NOMO-1 treated with DMSO at 0.1 percent for 48 hours (cell line): ENCODE measurements at regions not wholly inside any gene's neighbourhood (a gene's known extent, or its start where the extent isn't known, plus 50 kb on each side); places are given as distances from the start of the nearest gene placed in this dataset.
"Not testable (repeated sequence)": the region's sequence is repeated elsewhere in the genome, so short reads cannot be mapped to it uniquely, and the experiment has no call there.

Experiments
- DNase-seq: peaks from one replicate; lab custom pipeline; 2025; ENCODE audit not compliant: unreplicated experiment; lab: John Stamatoyannopoulos, UW

GRCh38 chr22:46040471-46041465 is 63.8 kb upstream of the WNT7B start:
- DNase-seq, result no peak

DNA sequence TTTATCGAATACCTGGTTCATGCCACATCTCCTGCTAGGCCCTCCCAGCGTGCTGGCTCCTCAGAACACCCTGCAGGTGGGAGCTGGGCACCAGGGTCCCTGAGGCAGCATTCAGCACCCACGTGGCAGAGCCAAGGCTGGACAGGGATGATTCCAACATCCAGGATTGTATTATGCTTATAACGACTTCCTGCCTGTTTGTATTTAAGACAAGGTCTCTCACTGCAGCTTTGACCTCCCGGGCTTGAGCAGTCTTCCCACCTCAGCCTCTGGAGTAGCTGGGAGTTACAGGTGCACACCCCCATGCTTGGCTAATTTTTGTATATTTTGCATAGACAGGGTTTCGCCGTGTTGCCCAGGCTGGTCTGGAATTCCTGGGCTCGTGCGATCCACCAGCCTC is 64.7 kb upstream of the WNT7B start:
- DNase-seq, result no peak

DNA sequence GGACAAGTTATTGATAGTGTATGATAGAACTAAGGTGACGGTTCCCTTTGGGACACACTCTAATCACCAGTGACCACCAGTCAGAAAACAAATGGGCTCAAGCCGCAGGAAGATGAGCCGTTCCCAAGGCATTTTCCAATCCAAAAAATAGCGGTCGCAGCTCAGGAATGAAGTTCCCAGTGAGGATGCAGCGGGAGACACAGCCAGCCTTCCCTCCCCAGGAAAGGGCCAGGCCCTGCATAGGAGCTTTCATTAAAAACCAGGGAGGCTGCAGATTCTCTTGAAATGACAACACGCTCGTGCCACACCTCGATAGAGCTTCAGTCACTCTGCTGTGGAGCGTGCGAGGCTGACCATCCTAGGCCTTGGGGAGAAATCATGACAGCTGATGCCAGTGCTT is 65.8 kb upstream of the WNT7B start:
- no peak for DNase-seq

DNA sequence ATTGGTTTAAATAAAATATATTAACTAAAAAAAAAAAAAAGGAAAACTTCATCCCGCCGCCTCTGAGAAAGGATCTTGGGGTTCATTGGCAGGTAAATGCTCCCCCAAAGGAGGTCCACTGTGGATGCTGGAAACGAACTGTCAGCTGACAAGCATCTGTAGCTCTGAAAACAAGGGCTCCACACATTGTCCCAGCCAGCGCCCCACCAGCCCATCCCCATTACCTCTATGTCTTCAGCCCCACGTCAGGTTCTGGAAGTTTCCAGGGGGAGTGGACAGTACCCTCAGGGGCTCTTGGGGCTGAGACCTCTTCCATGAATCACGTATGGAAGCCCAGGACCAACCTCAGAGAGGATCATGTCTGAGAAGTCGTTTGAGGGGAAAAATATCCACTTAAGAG is 66.4 kb upstream of the WNT7B start:
- no peak for DNase-seq

DNA sequence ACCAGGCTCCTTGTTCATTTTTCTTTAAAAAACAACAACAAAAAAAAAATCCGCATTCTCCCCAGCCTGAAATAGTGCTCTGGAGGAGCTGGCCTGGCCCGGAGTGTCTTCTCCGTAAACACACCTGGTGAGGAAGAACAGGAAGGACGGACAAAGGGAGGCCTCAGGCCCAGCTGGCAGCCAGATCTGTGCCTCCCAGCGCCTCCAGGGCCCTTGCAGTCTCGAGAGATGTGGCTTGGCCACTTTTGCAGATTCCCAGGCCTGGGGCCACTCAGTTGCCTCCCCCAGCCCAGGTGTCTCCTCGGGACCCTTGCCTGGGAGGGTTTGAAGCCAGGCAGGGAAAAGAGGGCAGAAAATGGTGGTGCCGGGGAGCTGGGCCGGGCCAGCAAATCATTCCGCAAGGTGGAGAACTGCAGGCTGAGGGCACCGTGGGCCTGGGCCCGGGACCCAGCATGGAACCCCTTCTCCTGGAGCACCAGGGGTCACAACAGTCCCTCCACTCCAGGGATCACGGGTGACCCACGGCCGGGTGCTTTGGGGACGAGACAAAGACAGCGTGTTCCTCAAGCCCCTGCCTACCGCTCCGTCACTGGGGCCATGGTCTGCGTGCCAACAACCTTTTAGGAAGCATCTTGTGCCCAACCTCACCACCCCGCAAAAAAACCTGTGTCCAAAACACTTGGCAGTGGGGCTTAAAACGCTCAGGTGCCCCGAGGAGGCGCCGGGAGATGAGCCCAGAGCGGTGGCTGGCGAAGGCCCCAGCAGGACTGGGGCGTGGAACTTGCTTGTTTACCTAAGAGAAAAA is 67.1 kb upstream of the WNT7B start:
- DNase-seq, result no peak

DNA sequence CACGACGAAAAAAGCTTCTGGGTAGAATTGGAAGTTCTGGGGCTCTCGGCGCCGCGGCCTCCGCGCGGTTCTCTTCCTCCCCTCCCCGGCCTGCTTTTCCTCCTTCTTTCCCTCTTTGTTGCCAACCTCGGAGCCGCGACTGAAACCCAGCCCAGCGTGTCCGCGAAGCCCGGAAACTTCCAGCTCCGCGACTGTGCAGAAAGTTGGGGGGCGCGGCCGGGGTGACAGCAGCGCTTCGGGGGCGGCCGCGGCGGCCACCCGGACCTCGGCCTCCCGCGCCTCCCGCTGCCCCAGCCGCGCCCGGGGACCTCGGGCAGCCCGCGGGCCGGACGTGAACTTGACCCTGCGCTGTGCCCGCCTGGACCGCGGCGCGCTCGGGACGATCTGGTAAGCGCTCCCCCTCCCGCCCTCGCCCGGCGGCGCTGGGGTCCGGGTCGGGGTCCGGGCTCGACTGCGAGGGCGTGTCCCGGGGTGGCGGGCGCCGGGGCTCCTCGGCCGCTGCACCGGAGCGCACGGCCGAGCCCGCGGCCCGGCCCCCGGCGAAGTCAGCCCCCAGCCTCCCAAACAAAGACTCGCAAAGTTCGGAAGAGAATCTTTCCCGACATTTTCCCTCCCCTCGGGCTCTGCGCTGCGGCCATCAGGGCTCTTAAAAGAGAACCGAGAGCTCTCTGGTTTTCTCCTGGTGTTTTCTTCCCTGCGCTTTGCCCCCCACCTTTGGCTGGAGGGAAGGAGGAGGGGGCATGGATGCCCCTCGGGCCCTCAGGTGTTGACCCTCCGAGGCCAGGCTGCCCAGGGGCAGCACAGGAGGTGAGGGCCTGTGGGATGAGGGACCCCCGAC is 67.9 kb upstream of the WNT7B start:
- no peak for DNase-seq

GRCh38 chr22:46045459-46046298 is 68.7 kb upstream of the WNT7B start:
- no peak for DNase-seq

DNA sequence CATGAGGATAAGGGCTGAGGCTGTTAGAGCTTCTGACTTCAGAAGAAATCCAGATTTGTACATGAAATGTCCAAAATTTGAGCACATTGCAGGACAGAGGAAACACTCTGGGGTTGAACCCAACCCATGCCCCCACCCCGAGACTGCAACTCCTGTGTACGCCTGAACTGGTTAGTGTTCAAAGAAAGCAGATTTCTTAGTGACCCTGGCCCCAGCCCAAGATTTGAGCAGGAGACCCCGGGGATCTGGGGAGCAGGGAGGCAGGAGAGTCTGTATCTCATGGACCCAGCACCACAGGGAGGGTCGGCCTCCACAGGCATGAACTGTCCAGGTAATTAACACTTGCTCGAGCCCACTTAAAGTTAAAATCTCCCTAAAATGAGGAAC is 69.3 kb upstream of the WNT7B start:
- DNase-seq, result no peak

- DNase-seq, result no peak
Measured at GRCh38 chr22:46047226-46047625, 70.3 kb upstream of the WNT7B start.

GRCh38 chr22:46047841-46048595 is 71.1 kb upstream of the WNT7B start:
- peak; percentile 86 for DNase-seq

GRCh38 chr22:46048661-46049060 is 71.7 kb upstream of the WNT7B start:
- not testable (repeated sequence) for DNase-seq

GRCh38 chr22:46049726-46050450 is 72.9 kb upstream of the WNT7B start:
- no peak for DNase-seq

DNA sequence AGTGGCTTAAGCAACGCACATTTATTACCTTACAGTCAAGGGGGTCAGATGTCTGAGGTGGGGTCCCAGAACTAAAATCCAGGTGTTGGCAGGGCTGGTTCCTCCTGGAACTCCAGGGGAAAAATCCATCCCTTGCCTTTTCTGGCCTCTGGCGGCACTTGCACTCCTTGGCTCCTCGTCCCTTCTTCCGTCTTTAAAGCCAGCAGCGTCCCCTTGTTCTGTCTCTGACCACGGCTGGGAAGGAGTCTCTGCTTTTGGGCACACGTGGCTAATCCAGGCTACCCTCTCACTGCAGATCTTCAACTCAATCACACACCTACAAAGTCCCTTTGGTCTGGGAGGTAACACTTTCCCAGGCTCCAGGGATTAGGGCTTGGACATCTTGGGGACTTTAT is 73.5 kb upstream of the WNT7B start:
- no peak for DNase-seq

- DNase-seq, result no peak
Measured at GRCh38 chr22:46050916-46051614, 74.1 kb upstream of the WNT7B start.

DNA sequence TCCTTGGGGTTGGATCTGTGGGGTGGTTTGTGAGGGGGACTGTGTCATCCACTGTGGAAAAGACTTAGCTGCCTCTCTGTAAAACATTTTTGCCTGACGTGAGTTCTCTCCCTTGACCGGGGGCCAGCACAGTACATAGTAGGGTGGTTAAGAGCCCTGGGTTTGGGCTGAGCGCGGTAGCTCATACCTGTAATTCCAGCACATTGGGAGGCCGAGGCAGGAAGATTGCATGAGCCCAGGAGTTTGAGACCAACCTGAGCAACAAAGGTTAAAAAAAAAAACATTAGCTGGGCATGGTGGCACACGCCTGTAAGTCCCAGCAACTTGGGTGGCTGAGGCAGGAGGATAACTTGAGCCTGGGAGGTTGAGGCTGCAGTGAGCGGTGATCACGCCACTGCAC is 74.7 kb upstream of the WNT7B start:
- DNase-seq, result no peak

DNA sequence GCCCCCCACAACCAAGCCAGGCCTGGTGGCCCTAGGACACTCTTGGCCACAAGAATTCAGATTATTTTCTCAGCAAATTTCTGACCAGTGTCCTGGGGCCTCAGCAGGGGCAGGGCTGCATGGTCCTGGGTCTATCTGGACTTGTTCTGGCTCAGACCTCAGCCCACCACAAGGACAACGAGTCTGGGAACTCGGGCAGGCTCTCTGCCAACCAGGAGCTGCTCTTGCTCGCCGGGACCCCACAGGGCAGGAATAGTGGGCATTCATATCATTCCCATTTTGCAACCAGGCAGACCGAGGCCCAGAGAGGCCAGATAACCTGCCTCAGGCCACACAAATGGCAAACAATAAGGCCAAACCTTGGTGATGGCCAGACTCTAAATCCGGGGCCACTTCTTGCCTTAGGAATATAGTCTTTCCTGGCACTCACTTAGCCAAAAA is 75.4 kb upstream of the WNT7B start:
- no peak for DNase-seq

DNA sequence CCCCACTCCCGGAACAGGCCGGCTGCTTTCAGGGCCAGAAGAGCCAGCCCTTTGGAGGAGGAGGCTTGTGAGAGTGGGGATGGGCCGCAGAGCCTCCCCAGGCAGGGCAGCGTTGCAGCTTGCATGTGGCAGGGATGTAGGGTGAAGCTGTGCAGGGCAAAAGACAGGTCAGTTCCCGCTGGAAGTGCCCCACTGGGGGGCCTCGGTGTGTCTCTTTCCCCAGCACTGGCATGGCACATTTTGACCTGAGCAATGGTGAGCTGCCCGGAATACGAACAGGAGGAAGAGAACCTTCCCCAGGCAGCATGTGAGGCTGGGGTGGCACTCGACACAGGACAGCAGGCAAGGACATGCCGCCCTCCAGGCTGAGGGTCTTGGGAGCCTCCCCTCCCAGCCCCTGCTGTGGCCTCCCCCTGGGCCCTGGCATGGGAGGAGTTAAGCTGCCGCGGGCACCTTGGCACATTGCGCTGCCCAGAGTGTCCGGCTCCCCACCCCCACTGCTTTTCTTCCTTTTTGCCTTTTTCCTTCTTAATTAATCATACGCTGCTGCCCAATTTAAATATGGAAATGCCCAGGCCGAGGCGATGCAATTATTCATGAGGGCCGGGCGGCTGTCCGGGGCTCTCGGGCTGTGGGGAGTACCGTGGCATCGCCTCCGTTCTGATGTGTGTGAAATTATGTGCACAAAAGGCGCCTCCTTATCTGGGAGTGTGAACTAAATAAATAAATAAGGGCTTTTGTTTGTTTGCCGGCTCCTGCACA is 76.0 kb upstream of the WNT7B start:
- DNase-seq, result no peak
